ENCODE measurements at regions not wholly inside any gene's neighbourhood (a gene's known extent, or its start where the extent isn't known, plus 50 kb on each side); places are given as distances from the start of the nearest gene placed in this dataset.

DNA sequence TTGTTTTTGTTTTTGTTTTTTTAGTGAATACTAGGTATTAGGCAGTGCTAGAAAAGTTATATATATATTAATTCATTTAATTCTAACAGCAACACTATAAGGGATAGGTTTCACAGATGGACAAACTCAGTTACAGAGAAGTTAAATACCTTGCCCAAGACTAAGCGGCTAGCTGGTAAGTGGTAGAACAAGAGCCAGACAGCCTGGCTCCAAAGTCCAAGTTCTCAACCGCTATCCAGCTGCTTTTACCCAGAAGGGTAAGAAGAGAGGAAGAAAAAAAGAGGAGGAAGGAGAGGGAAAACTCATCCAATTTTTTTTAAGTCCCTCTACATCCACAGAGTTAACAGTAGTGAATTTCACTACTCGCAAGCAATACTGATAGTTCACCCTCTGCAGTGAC, 217.0 kb downstream of the SPRY2 start:
- H3K4me3 ChIP-seq (ENCODE audit: low read depth, low read length) = no peak overlapping the region
- no peak for DNase-seq (ENCODE audit: low read depth)
- TF ChIP-seq, protein P1, sequence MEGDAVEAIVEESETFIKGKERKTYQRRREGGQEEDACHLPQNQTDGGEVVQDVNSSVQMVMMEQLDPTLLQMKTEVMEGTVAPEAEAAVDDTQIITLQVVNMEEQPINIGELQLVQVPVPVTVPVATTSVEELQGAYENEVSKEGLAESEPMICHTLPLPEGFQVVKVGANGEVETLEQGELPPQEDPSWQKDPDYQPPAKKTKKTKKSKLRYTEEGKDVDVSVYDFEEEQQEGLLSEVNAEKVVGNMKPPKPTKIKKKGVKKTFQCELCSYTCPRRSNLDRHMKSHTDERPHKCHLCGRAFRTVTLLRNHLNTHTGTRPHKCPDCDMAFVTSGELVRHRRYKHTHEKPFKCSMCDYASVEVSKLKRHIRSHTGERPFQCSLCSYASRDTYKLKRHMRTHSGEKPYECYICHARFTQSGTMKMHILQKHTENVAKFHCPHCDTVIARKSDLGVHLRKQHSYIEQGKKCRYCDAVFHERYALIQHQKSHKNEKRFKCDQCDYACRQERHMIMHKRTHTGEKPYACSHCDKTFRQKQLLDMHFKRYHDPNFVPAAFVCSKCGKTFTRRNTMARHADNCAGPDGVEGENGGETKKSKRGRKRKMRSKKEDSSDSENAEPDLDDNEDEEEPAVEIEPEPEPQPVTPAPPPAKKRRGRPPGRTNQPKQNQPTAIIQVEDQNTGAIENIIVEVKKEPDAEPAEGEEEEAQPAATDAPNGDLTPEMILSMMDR (IDR thresholded peaks at IDR 0.05; ENCODE audit: control insufficient read depth, extremely low read depth, insufficient read depth) = no peak

DNA sequence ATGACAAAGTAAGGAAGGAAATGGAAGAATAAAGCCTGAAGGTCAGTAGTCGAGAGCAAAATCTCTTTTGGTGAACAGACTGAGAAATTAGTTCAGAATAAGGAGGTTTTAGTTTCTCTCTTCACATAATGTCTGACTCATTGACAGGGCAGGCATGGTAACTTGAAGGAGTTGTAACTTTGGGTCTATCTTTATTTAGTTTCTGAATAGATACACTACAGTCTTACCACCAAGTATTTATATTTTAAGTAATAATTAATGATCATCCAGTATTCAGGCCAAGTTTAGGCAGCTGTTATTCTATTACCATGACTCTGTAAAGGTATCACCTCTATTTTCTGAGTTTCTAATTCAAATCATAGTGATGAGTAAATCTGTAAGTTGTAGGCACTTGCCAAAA, 219.9 kb downstream of the SPRY2 start:
- DNase-seq (ENCODE audit: low read depth) = no peak
- TF ChIP-seq, protein P1 (IDR thresholded peaks at IDR 0.05; ENCODE audit: control insufficient read depth, extremely low read depth, insufficient read depth) = no peak
- H3K4me3 ChIP-seq (ENCODE audit: low read depth, low read length) = no peak overlapping the region

DNA sequence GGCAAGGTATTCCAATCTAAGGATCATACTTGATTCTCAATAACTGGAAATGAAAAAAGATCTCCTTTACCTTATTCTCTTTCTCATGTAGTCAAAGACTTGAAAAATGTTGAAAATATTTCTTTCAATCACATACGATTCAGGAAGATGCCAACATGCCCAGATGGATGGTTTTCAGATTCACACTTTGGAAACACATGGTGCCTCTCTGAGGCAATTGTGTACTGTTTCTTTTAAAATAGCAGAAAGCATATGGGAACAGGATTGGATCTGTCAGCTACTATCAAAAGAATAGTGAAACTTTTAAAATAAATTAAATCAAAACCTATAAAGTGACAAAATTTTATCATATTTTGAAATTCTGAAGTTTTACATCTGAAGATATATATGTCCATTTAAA, 222.4 kb downstream of the SPRY2 start:
- TF ChIP-seq, protein P1 (IDR thresholded peaks at IDR 0.05; ENCODE audit: control insufficient read depth, extremely low read depth, insufficient read depth) = no peak
- H3K4me3 ChIP-seq (ENCODE audit: low read depth, low read length) = no peak overlapping the region
- DNase-seq (ENCODE audit: low read depth) = no peak

DNA sequence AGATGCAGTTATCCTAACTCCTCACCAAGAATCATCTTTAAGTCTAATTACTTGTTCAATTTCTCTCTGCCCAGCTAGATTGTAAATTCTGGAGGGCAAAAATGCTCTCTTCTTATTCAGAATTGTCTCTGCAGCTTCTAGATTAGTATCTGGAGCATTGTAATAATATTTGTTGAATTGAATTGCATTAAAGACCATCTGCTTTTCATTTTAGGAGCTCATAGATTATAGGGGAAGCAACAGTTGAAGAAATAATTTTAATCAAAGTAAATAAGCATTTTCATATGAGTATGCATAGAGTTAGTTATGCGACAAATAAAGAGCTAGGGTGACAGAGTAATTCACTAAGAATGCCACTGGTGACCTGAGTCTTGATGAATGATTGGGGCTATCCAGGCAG, 222.8 kb downstream of the SPRY2 start:
- TF ChIP-seq, protein P1 (IDR thresholded peaks at IDR 0.05; ENCODE audit: control insufficient read depth, extremely low read depth, insufficient read depth) = no peak
- DNase-seq (ENCODE audit: low read depth) = no peak
- H3K4me3 ChIP-seq (ENCODE audit: low read depth, low read length) = no peak overlapping the region

DNA sequence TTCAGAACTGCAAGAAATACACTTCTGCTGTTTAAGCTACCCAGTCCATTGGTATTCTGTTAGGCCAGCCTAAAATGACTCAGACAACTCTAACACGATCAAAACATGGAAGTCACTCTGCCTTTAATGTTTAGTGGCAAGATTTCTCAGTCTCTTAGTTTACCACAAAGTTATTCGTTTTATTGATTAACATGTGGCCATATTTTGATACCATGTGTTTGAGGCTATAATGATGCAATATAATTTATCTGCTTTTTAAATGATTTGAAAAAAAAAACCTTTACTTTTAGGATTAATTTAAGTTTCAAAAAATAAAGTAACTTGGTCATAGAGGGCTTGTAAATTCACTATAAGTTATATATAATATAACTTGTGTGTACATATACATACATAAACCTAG, 223.4 kb downstream of the SPRY2 start:
- DNase-seq (ENCODE audit: low read depth) = no peak
- H3K4me3 ChIP-seq (ENCODE audit: low read depth, low read length) = no peak overlapping the region
- TF ChIP-seq, protein P1 (IDR thresholded peaks at IDR 0.05; ENCODE audit: control insufficient read depth, extremely low read depth, insufficient read depth) = no peak

DNA sequence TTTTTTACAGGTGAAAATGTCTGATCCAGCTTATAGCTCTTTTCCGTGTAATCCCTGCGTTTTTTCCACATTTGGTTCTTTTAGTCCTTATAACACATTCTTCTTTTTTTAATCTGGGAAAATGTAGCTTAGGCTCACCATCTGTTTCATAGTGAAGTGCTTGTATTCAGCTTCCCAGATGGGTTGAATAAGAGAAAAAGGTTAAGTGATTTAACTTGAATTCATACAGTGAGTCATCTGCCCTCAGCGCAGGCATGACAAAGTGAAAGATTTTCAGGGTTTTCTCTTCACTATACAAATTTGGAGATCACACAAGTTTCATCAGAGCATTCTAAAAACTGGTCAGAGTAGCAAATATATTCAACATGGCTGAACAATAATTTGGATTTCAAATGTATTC, 224.8 kb downstream of the SPRY2 start:
- TF ChIP-seq, protein P1 (IDR thresholded peaks at IDR 0.05; ENCODE audit: control insufficient read depth, extremely low read depth, insufficient read depth) = no peak
- no peak overlapping the region for H3K4me3 ChIP-seq (ENCODE audit: low read depth, low read length)
- no peak for DNase-seq (ENCODE audit: low read depth)

DNA sequence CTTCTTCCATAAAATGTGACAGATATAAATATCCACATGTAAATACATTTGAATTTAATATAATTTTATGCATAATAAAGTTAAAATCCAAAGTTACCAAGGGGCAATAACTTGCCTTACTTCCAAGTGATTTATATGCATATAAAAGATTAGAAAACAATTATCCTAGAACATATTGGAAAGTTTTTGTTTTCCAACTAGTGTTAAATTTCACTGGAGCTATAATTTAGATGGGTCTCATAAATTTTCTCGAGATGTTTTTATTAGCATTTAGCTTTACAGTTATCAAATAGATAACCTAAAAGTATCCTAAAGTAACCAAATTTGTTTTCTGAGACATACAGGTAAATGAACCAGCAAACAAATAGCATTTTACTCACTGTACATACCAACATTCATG, 225.3 kb downstream of the SPRY2 start:
- no peak for DNase-seq (ENCODE audit: low read depth)
- TF ChIP-seq, protein P1 (IDR thresholded peaks at IDR 0.05; ENCODE audit: control insufficient read depth, extremely low read depth, insufficient read depth) = no peak
- H3K4me3 ChIP-seq (ENCODE audit: low read depth, low read length) = no peak overlapping the region

Measured in LNCaP clone FGC (cell line).